A673 (cell line): ENCODE measurements at regions not wholly inside any gene's neighbourhood (a gene's known extent, or its start where the extent isn't known, plus 50 kb on each side); places are given as distances from the start of the nearest gene placed in this dataset.

ENCODE experiments used
- EZH2 ChIP-seq: fragments of 200-600 bp; sonication (generic); IDR thresholded peaks from 2 replicates; pipeline ENCODE4 v1.6.1; 2017; ENCODE audit warnings: borderline replicate concordance, low read depth, mild to moderate bottlenecking, mixed read lengths, antibody characterized with exemption, low read length; ENCODE audit not compliant: poor library complexity, severe bottlenecking
- TF ChIP-seq, protein P1 (sequence below): fragments of 300-800, 200-600 bp; sonication (generic); conservative IDR thresholded peaks from 2 replicates; pipeline ENCODE4 v1.5.1; 2017; ENCODE audit warnings: low read depth, mild to moderate bottlenecking, antibody characterized with exemption, low read length, moderate library complexity, mixed read lengths

DNA sequence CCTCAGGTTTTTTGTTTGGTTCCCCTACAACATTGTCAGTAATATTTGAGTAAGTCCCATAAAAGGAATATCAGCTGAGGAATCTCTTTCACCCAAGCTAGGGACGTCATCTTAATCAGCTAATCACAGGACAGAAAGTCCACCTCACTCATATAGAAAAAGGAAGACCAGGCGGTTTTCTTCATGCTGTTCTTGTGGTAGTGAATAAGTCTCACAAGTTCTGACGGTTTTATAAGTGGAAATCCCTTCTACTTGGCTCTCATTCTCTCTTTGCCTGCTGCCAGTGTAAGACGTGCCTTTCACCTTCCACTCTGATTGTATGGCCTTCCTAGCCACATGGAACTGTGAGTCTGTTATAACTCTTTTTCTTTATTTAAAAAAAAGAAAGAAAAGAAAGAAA is 308.1 kb upstream of the PFKP start:
- TF ChIP-seq, protein P1, sequence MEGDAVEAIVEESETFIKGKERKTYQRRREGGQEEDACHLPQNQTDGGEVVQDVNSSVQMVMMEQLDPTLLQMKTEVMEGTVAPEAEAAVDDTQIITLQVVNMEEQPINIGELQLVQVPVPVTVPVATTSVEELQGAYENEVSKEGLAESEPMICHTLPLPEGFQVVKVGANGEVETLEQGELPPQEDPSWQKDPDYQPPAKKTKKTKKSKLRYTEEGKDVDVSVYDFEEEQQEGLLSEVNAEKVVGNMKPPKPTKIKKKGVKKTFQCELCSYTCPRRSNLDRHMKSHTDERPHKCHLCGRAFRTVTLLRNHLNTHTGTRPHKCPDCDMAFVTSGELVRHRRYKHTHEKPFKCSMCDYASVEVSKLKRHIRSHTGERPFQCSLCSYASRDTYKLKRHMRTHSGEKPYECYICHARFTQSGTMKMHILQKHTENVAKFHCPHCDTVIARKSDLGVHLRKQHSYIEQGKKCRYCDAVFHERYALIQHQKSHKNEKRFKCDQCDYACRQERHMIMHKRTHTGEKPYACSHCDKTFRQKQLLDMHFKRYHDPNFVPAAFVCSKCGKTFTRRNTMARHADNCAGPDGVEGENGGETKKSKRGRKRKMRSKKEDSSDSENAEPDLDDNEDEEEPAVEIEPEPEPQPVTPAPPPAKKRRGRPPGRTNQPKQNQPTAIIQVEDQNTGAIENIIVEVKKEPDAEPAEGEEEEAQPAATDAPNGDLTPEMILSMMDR, result no peak
- no peak for TF ChIP-seq EZH2
